ENCODE measurements at regions not wholly inside any gene's neighbourhood (a gene's known extent, or its start where the extent isn't known, plus 50 kb on each side); places are given as distances from the start of the nearest gene placed in this dataset.
"Not testable (repeated sequence)": the region's sequence is repeated elsewhere in the genome, so short reads cannot be mapped to it uniquely, and the experiment has no call there.

- no peak for TF ChIP-seq CTCF (IDR thresholded peaks at IDR 0.05; ENCODE audit: low read depth, low read length)
- H3K4me3 ChIP-seq (ENCODE audit: low read depth, low read length): no peak overlapping the region
Observed at GRCh38 chr14:101256266-101256665, 305.0 kb upstream of the DIO3 start.

- H3K4me3 ChIP-seq (ENCODE audit: low read depth, low read length): no peak overlapping the region
- TF ChIP-seq CTCF (IDR thresholded peaks at IDR 0.05; ENCODE audit: low read depth, low read length): no peak
Observed at GRCh38 chr14:101257551-101257950, 303.7 kb upstream of the DIO3 start.

GRCh38 chr14:101259748-101260147, 301.5 kb upstream of the DIO3 start:
- H3K4me3 ChIP-seq (ENCODE audit: low read depth, low read length): no peak overlapping the region
- TF ChIP-seq CTCF (IDR thresholded peaks at IDR 0.05; ENCODE audit: low read depth, low read length): no peak

GRCh38 chr14:101266441-101266840, 294.9 kb upstream of the DIO3 start:
- H3K4me3 ChIP-seq (ENCODE audit: low read depth, low read length): not testable (repeated sequence)

GRCh38 chr14:101273091-101273490, 288.2 kb upstream of the DIO3 start:
- no peak for TF ChIP-seq CTCF (IDR thresholded peaks at IDR 0.05; ENCODE audit: low read depth, low read length)
- H3K4me3 ChIP-seq (ENCODE audit: low read depth, low read length): no peak overlapping the region

- H3K4me3 ChIP-seq (ENCODE audit: low read depth, low read length): no peak overlapping the region
- TF ChIP-seq CTCF (IDR thresholded peaks at IDR 0.05; ENCODE audit: low read depth, low read length): no peak
Observed at GRCh38 chr14:101276309-101277091, 284.8 kb upstream of the DIO3 start.

- no peak for TF ChIP-seq CTCF (IDR thresholded peaks at IDR 0.05; ENCODE audit: low read depth, low read length)
- H3K4me3 ChIP-seq (ENCODE audit: low read depth, low read length): no peak overlapping the region
Observed at GRCh38 chr14:101282418-101282817, 278.9 kb upstream of the DIO3 start.

- H3K4me3 ChIP-seq (ENCODE audit: low read depth, low read length): no peak overlapping the region
- TF ChIP-seq CTCF (IDR thresholded peaks at IDR 0.05; ENCODE audit: low read depth, low read length): no peak
Observed at GRCh38 chr14:101284711-101285110, 276.6 kb upstream of the DIO3 start.
